ENCODE measurements at regions not wholly inside any gene's neighbourhood (a gene's known extent, or its start where the extent isn't known, plus 50 kb on each side); places are given as distances from the start of the nearest gene placed in this dataset.

- Histone ChIP-seq H3K27me3 (no peaks in the 10 kb centered on the region), H3K4me1 (no peaks in the 10 kb centered on the region), H3K4me3 (no peak overlapping the region), H3K9me3 (no peaks in the 10 kb centered on the region), H3K27ac (no peak overlapping the region), H3K36me3 (no peaks in the 10 kb centered on the region)
- TF ChIP-seq POLR2AphosphoS5 (IDR thresholded peaks at IDR 0.05) = no peak
- 92% methylated on average over 2 of the region's 2 CpGs for WGBS, 2 donors
- intact Hi-C loops (cut with DNase I) = no loop called here
- no peak for DNase-seq
Observed at GRCh38 chr5:85784746-85785145, 833.0 kb upstream of the COX7C start.

GRCh38 chr5:85813146-85813545 lies 804.6 kb upstream of the COX7C start:
- WGBS, 2 donors = 32 to 54% methylated on average over 3 of the region's 3 CpGs

GRCh38 chr5:85814596-85814995 lies 803.1 kb upstream of the COX7C start:
- intact Hi-C loops (cut with DNase I) = no loop called here
- TF ChIP-seq CTCF (IDR thresholded peaks at IDR 0.05) (no peak), POLR2A (IDR thresholded peaks at IDR 0.05) (no peak), POLR2AphosphoS5 (IDR thresholded peaks at IDR 0.05) (no peak)
- H3K27me3 ChIP-seq = no peaks in the 10 kb centered on the region
- DNase-seq = no peak
- no peaks in the 10 kb centered on the region for H3K9me3 ChIP-seq
- no peak overlapping the region for H3K4me3 ChIP-seq
- H3K4me1 ChIP-seq = no peaks in the 10 kb centered on the region
- no peak overlapping the region for H3K27ac ChIP-seq
- H3K36me3 ChIP-seq = no peaks in the 10 kb centered on the region

More at GRCh38 chr5:85813146-85813545, 804.6 kb upstream of the COX7C start:
- Histone ChIP-seq H3K27me3 (no peaks in the 10 kb centered on the region), H3K36me3 (no peaks in the 10 kb centered on the region), H3K9me3 (no peaks in the 10 kb centered on the region), H3K27ac (no peak overlapping the region), H3K4me1 (no peaks in the 10 kb centered on the region), H3K4me3 (no peak overlapping the region)
- no peak for DNase-seq
- no peak for TF ChIP-seq POLR2AphosphoS5 (IDR thresholded peaks at IDR 0.05)
- no peak for TF ChIP-seq CTCF (IDR thresholded peaks at IDR 0.05)
- TF ChIP-seq POLR2A (IDR thresholded peaks at IDR 0.05) = no peak
- TF ChIP-seq EP300 (IDR thresholded peaks at IDR 0.05) = no peak
- intact Hi-C loops (cut with DNase I) = no loop called here

- TF ChIP-seq CTCF (IDR thresholded peaks at IDR 0.05) = no peak
- TF ChIP-seq POLR2A (IDR thresholded peaks at IDR 0.05) = no peak
- no peak for TF ChIP-seq EP300 (IDR thresholded peaks at IDR 0.05)
- H3K27ac ChIP-seq = no peak overlapping the region
- no peaks in the 10 kb centered on the region for H3K4me1 ChIP-seq
- no peak overlapping the region for H3K4me3 ChIP-seq
- intact Hi-C loops (cut with DNase I) = no loop called here
- DNase-seq = no peak
- WGBS, 2 donors = 43 to 73% methylated on average over 6 of the region's 6 CpGs
- H3K27me3 ChIP-seq = no peaks in the 10 kb centered on the region
- no peaks in the 10 kb centered on the region for H3K9me3 ChIP-seq
- H3K36me3 ChIP-seq = no peaks in the 10 kb centered on the region
Observed at GRCh38 chr5:85823462-85824426, 794.0 kb upstream of the COX7C start.

- intact Hi-C loops (cut with DNase I) = no loop called here
- Histone ChIP-seq H3K9me3 (no peaks in the 10 kb centered on the region), H3K36me3 (no peaks in the 10 kb centered on the region), H3K4me3 (no peak overlapping the region), H3K4me1 (no peaks in the 10 kb centered on the region), H3K27ac (no peak overlapping the region), H3K27me3 (no peaks in the 10 kb centered on the region)
- TF ChIP-seq CTCF (IDR thresholded peaks at IDR 0.05) = no peak
- no peak for TF ChIP-seq EP300 (IDR thresholded peaks at IDR 0.05)
- no peak for TF ChIP-seq POLR2AphosphoS5 (IDR thresholded peaks at IDR 0.05)
- WGBS, 2 donors = 81 to 85% methylated on average over 5 of the region's 5 CpGs
- DNase-seq = no peak
Observed at GRCh38 chr5:85838781-85839180, 779.0 kb upstream of the COX7C start.
